ENCODE measurements at regions not wholly inside any gene's neighbourhood (a gene's known extent, or its start where the extent isn't known, plus 50 kb on each side); places are given as distances from the start of the nearest gene placed in this dataset.

GRCh38 chr5:45796959-45797553 lies 100.9 kb upstream of the HCN1 start:
- ChIA-PET POLR2A (ENCODE audit: partially characterized antibody) (no interaction called here), CTCF (ENCODE audit: partially characterized antibody) (no interaction called here)
- peaks cover 0 to 59% (median 23%) of the 10 kb centered on the region in 8 donors for H3K9me3 Mint-ChIP-seq
- H3K27me3 Mint-ChIP-seq, result no peaks in the 10 kb centered on the region
- intact Hi-C loops (cut with micrococcal nuclease), result no loop called here
- Histone ChIP-seq H3K4me1 (ENCODE audit: insufficient read depth, low read length) (no peaks in the 10 kb centered on the region), H3K27me3 (ENCODE audit: insufficient read depth, low read length) (no peaks in the 10 kb centered on the region), H3K36me3 (ENCODE audit: insufficient read depth, low read length) (no peaks in the 10 kb centered on the region), H3K27ac (ENCODE audit: low read depth, low read length) (no peak overlapping the region), H3K4me3 (ENCODE audit: low read length in 2 of 2) (no peak overlapping the region), H3K9me3 (ENCODE audit: control insufficient read depth in 1 of 2, low read length in 2 of 2) (peaks cover 0 to 4% of the 10 kb centered on the region in 2 donors)
- no peaks in the 10 kb centered on the region for H3K4me1 Mint-ChIP-seq
- no peak for DNase-seq
- H3K27ac Mint-ChIP-seq, result no peak overlapping the region
- H3K4me3 Mint-ChIP-seq, result no peak overlapping the region
- no peaks in the 10 kb centered on the region for H3K36me3 Mint-ChIP-seq

GRCh38 chr5:45795458-45795857 lies 99.3 kb upstream of the HCN1 start:
- intact Hi-C loops (cut with micrococcal nuclease), result no loop called here
- Mint-ChIP-seq H3K9me3 (peaks cover 0 to 47% (median 14%) of the 10 kb centered on the region in 8 donors), H3K27me3 (no peaks in the 10 kb centered on the region), H3K4me1 (no peaks in the 10 kb centered on the region), H3K4me3 (no peak overlapping the region), H3K36me3 (no peaks in the 10 kb centered on the region), H3K27ac (no peak overlapping the region)
- CTCF ChIA-PET (ENCODE audit: partially characterized antibody), result no interaction called here
- no peaks in the 10 kb centered on the region for H3K27me3 ChIP-seq (ENCODE audit: insufficient read depth, low read length)
- DNase-seq, result no peak
- no peak overlapping the region for H3K27ac ChIP-seq (ENCODE audit: low read depth, low read length)
- peaks cover 0 to 4% of the 10 kb centered on the region in 2 donors for H3K9me3 ChIP-seq (ENCODE audit: control insufficient read depth in 1 of 2, low read length in 2 of 2)
- no peaks in the 10 kb centered on the region for H3K4me1 ChIP-seq (ENCODE audit: insufficient read depth, low read length)
- POLR2A ChIA-PET (ENCODE audit: partially characterized antibody), result no interaction called here
- H3K4me3 ChIP-seq (ENCODE audit: low read length in 2 of 2), result no peak overlapping the region
- H3K36me3 ChIP-seq (ENCODE audit: insufficient read depth, low read length), result no peaks in the 10 kb centered on the region

- no peaks in the 10 kb centered on the region for H3K4me1 Mint-ChIP-seq
- H3K27ac ChIP-seq (ENCODE audit: low read depth, low read length), result no peak overlapping the region
- POLR2A ChIA-PET (ENCODE audit: partially characterized antibody), result no interaction called here
- peaks cover 0 to 49% (median 16%) of the 10 kb centered on the region in 8 donors for H3K9me3 Mint-ChIP-seq
- H3K27me3 Mint-ChIP-seq, result no peaks in the 10 kb centered on the region
- peaks cover 0 to 4% of the 10 kb centered on the region in 2 donors for H3K9me3 ChIP-seq (ENCODE audit: control insufficient read depth in 1 of 2, low read length in 2 of 2)
- no peaks in the 10 kb centered on the region for H3K4me1 ChIP-seq (ENCODE audit: insufficient read depth, low read length)
- intact Hi-C loops (cut with micrococcal nuclease), result no loop called here
- H3K36me3 Mint-ChIP-seq, result no peaks in the 10 kb centered on the region
- no peaks in the 10 kb centered on the region for H3K36me3 ChIP-seq (ENCODE audit: insufficient read depth, low read length)
- H3K4me3 ChIP-seq (ENCODE audit: low read length in 2 of 2), result no peak overlapping the region
- CTCF ChIA-PET (ENCODE audit: partially characterized antibody), result no interaction called here
- DNase-seq, result no peak
- no peaks in the 10 kb centered on the region for H3K27me3 ChIP-seq (ENCODE audit: insufficient read depth, low read length)
- H3K4me3 Mint-ChIP-seq, result no peak overlapping the region
- H3K27ac Mint-ChIP-seq, result peak overlapping the region in 1 of 7 donors; percentile 29
Measured at GRCh38 chr5:45793638-45794532, 97.7 kb upstream of the HCN1 start.

- Mint-ChIP-seq H3K27me3 (no peaks in the 10 kb centered on the region), H3K36me3 (no peaks in the 10 kb centered on the region), H3K4me3 (no peak overlapping the region), H3K9me3 (peaks cover 0 to 28% (median 14%) of the 10 kb centered on the region in 8 donors), H3K27ac (no peak overlapping the region), H3K4me1 (no peaks in the 10 kb centered on the region)
- H3K4me1 ChIP-seq (ENCODE audit: insufficient read depth, low read length), result no peaks in the 10 kb centered on the region
- no peaks in the 10 kb centered on the region for H3K36me3 ChIP-seq (ENCODE audit: insufficient read depth, low read length)
- H3K4me3 ChIP-seq (ENCODE audit: low read length in 2 of 2), result no peak overlapping the region
- H3K9me3 ChIP-seq (ENCODE audit: control insufficient read depth in 1 of 2, low read length in 2 of 2), result peaks cover 0 to 4% of the 10 kb centered on the region in 2 donors
- DNase-seq, result no peak
- ChIA-PET POLR2A (ENCODE audit: partially characterized antibody) (no interaction called here), CTCF (ENCODE audit: partially characterized antibody) (interaction anchor here (1.0 kb wide), 1 partner anchor 9 kb away, joined by 3 read pairs; no protein-coding TSS in a partner anchor)
- H3K27ac ChIP-seq (ENCODE audit: low read depth, low read length), result no peak overlapping the region
- intact Hi-C loops (cut with micrococcal nuclease), result no loop called here
- H3K27me3 ChIP-seq (ENCODE audit: insufficient read depth, low read length), result no peaks in the 10 kb centered on the region
Measured at GRCh38 chr5:45779874-45780671, 83.9 kb upstream of the HCN1 start.

- Histone ChIP-seq H3K27me3 (ENCODE audit: insufficient read depth, low read length) (no peaks in the 10 kb centered on the region), H3K4me1 (ENCODE audit: insufficient read depth, low read length) (no peaks in the 10 kb centered on the region), H3K27ac (ENCODE audit: low read depth, low read length) (no peak overlapping the region), H3K4me3 (ENCODE audit: low read length in 2 of 2) (no peak overlapping the region), H3K36me3 (ENCODE audit: insufficient read depth, low read length) (no peaks in the 10 kb centered on the region), H3K9me3 (ENCODE audit: control insufficient read depth in 1 of 2, low read length in 2 of 2) (peaks cover 0 to 4% of the 10 kb centered on the region in 2 donors)
- no peaks in the 10 kb centered on the region for H3K27me3 Mint-ChIP-seq
- H3K4me3 Mint-ChIP-seq, result no peak overlapping the region
- no peaks in the 10 kb centered on the region for H3K36me3 Mint-ChIP-seq
- no peak overlapping the region for H3K27ac Mint-ChIP-seq
- H3K4me1 Mint-ChIP-seq, result no peaks in the 10 kb centered on the region
- ChIA-PET CTCF (ENCODE audit: partially characterized antibody) (no interaction called here), POLR2A (ENCODE audit: partially characterized antibody) (no interaction called here)
- DNase-seq, result no peak
- intact Hi-C loops (cut with micrococcal nuclease), result no loop called here
- H3K9me3 Mint-ChIP-seq, result peaks cover 0 to 31% (median 17%) of the 10 kb centered on the region in 8 donors
Measured at GRCh38 chr5:45774528-45774927, 78.3 kb upstream of the HCN1 start.

GRCh38 chr5:45772402-45772801 lies 76.2 kb upstream of the HCN1 start:
- Histone ChIP-seq H3K4me3 (ENCODE audit: low read length in 2 of 2) (no peak overlapping the region), H3K27me3 (ENCODE audit: insufficient read depth, low read length) (no peaks in the 10 kb centered on the region), H3K36me3 (ENCODE audit: insufficient read depth, low read length) (no peaks in the 10 kb centered on the region), H3K4me1 (ENCODE audit: insufficient read depth, low read length) (no peaks in the 10 kb centered on the region), H3K9me3 (ENCODE audit: control insufficient read depth in 1 of 2, low read length in 2 of 2) (no peaks in the 10 kb centered on the region), H3K27ac (ENCODE audit: low read depth, low read length) (no peak overlapping the region)
- H3K27me3 Mint-ChIP-seq, result no peaks in the 10 kb centered on the region
- POLR2A ChIA-PET (ENCODE audit: partially characterized antibody), result no interaction called here
- intact Hi-C loops (cut with micrococcal nuclease), result no loop called here
- no peak for DNase-seq
- H3K9me3 Mint-ChIP-seq, result peaks cover 3 to 23% (median 12%) of the 10 kb centered on the region in 8 donors
- CTCF ChIA-PET (ENCODE audit: partially characterized antibody), result no interaction called here
- no peak overlapping the region for H3K4me3 Mint-ChIP-seq
- no peaks in the 10 kb centered on the region for H3K36me3 Mint-ChIP-seq
- H3K4me1 Mint-ChIP-seq, result no peaks in the 10 kb centered on the region
- no peak overlapping the region for H3K27ac Mint-ChIP-seq

GRCh38 chr5:45765561-45765960 lies 69.4 kb upstream of the HCN1 start:
- H3K27me3 Mint-ChIP-seq, result no peaks in the 10 kb centered on the region
- H3K36me3 Mint-ChIP-seq, result no peaks in the 10 kb centered on the region
- peaks cover 3 to 34% (median 15%) of the 10 kb centered on the region in 8 donors for H3K9me3 Mint-ChIP-seq
- no peak overlapping the region for H3K27ac Mint-ChIP-seq
- Histone ChIP-seq H3K27ac (ENCODE audit: low read depth, low read length) (no peak overlapping the region), H3K27me3 (ENCODE audit: insufficient read depth, low read length) (no peaks in the 10 kb centered on the region), H3K4me3 (ENCODE audit: low read length in 2 of 2) (no peak overlapping the region), H3K36me3 (ENCODE audit: insufficient read depth, low read length) (no peaks in the 10 kb centered on the region), H3K9me3 (ENCODE audit: control insufficient read depth in 1 of 2, low read length in 2 of 2) (peaks cover 0 to 3% of the 10 kb centered on the region in 2 donors), H3K4me1 (ENCODE audit: insufficient read depth, low read length) (no peaks in the 10 kb centered on the region)
- H3K4me3 Mint-ChIP-seq, result no peak overlapping the region
- POLR2A ChIA-PET (ENCODE audit: partially characterized antibody), result no interaction called here
- CTCF ChIA-PET (ENCODE audit: partially characterized antibody), result no interaction called here
- intact Hi-C loops (cut with micrococcal nuclease), result no loop called here
- DNase-seq, result no peak
- H3K4me1 Mint-ChIP-seq, result no peaks in the 10 kb centered on the region
